Keratinocyte (primary cell): ENCODE measurements at regions not wholly inside any gene's neighbourhood (a gene's known extent, or its start where the extent isn't known, plus 50 kb on each side); places are given as distances from the start of the nearest gene placed in this dataset.

ENCODE experiments used
- EZH2 ChIP-seq: IDR thresholded peaks from one replicate; pipeline ENCODE4 v1.6.1; 2012; ENCODE audit warnings: inconsistent platforms, mild to moderate bottlenecking, low read length, moderate library complexity
- TF ChIP-seq, protein P1 (sequence below), 3 experiments: IDR thresholded peaks in 1 of 3; conservative IDR thresholded peaks in 1 of 3; optimal IDR thresholded peaks in 1 of 3; 2 replicates in 2 of 3; 3 replicates in 1 of 3; pipeline versions ENCODE3 to v1.5.1; 2011; ENCODE audit warnings: low read length in 3 of 3, mild to moderate bottlenecking in 3 of 3, moderate library complexity in 2 of 3, control low read depth in 1 of 3, inconsistent platforms in 1 of 3; ENCODE audit not compliant: insufficient read depth in 2 of 3; ENCODE audit errors: extremely low read depth in 1 of 3

DNA sequence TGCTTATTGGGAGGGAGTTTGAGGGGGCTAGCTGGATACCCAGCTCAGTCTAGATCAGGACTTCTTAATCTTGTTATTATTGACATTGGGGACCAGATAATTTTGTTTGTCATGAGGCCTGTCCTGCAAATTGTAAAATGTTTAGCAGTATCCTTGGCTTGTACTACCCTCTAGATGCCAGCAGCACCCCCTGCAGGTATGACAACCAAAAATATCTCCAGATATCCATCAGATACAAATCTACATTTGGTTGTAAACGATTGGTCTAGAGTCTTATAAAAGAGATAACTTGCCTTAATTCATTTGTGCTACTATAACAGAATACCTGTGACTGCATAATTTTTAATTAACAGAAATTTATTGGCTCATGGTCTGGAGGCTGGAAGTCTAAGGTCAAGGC lies 1232.2 kb downstream of the XPNPEP1 start:
- TF ChIP-seq, protein P1, sequence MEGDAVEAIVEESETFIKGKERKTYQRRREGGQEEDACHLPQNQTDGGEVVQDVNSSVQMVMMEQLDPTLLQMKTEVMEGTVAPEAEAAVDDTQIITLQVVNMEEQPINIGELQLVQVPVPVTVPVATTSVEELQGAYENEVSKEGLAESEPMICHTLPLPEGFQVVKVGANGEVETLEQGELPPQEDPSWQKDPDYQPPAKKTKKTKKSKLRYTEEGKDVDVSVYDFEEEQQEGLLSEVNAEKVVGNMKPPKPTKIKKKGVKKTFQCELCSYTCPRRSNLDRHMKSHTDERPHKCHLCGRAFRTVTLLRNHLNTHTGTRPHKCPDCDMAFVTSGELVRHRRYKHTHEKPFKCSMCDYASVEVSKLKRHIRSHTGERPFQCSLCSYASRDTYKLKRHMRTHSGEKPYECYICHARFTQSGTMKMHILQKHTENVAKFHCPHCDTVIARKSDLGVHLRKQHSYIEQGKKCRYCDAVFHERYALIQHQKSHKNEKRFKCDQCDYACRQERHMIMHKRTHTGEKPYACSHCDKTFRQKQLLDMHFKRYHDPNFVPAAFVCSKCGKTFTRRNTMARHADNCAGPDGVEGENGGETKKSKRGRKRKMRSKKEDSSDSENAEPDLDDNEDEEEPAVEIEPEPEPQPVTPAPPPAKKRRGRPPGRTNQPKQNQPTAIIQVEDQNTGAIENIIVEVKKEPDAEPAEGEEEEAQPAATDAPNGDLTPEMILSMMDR (optimal IDR thresholded peaks at IDR 0.05 in 1 of 3, IDR thresholded peaks at IDR 0.05 in 1 of 3, conservative IDR thresholded peaks at IDR 0.05 in 1 of 3; ENCODE audit: extremely low read depth in 1 of 3, insufficient read depth in 2 of 3, low read length in 3 of 3): no peak
- no peak for TF ChIP-seq EZH2
